Erythroblast (primary cell): ENCODE measurements at regions not wholly inside any gene's neighbourhood (a gene's known extent, or its start where the extent isn't known, plus 50 kb on each side); places are given as distances from the start of the nearest gene placed in this dataset.

ENCODE experiments used
- GATA1 ChIP-seq: IDR thresholded peaks from 2 replicates; pipeline ENCODE4 v1.6.1; 2011; ENCODE audit warnings: low read depth, mild to moderate bottlenecking, control low read depth, low read length, moderate library complexity
- POLR2A ChIP-seq: IDR thresholded peaks from 2 replicates; pipeline ENCODE4 v1.6.1; 2011; ENCODE audit warnings: mild to moderate bottlenecking, low read length

DNA sequence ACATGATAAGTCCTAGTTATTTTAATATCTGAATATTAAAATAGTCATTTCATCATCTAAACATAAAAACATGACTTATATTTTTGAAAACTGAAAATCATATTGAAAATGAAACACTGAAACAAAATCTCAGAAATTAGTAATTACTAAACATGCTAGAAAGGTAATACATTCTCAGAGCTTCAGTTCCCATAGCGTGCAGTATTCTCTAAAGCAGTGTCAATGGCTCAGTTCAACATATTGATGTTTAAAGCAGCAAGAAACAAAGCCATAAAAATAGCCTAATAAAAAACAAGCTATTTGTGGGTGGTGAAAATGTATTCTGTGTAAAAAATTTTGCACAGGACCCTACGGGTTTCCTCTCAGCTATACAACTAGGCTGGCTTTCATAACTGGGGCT is 1337.4 kb downstream of the FSCB start:
- TF ChIP-seq POLR2A (no peak), GATA1 (no peak)
